ENCODE measurements at regions not wholly inside any gene's neighbourhood (a gene's known extent, or its start where the extent isn't known, plus 50 kb on each side); places are given as distances from the start of the nearest gene placed in this dataset.

DNA sequence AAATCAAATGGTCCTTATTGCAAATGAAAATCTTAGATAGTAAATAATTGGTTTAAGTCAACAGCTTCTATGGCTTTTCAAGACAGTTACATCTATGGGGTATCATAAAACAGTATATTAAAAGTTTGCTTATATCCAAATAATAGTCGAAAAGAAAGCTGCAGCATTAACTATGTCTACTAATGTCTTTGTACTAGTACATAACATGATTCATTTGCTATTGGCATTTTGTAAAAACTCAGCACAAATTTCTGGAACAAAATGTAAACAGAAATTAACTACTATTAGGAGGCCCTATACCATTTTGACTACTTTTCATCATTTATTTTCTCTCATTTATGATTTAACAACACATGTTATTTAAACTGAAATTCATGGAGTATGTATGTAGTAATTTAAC is 1435.2 kb upstream of the PRR20A start:
- Histone ChIP-seq H3K79me2 (ENCODE audit: low read length) (no peaks in the 10 kb centered on the region), H3K27me3 (ENCODE audit: low read length) (no peaks in the 10 kb centered on the region), H3K4me2 (ENCODE audit: low read length) (no peak overlapping the region), H3K4me1 (ENCODE audit: insufficient read depth, low read length) (no peaks in the 10 kb centered on the region), H3K9ac (ENCODE audit: low read length) (no peak overlapping the region), H3F3A (ENCODE audit: low read length, unreplicated experiment) (no peaks in the 10 kb centered on the region), H3K9me2 (replicated peaks; ENCODE audit: low read length) (no peaks in the 10 kb centered on the region), H3K9me3 (ENCODE audit: low read length) (no peaks in the 10 kb centered on the region), H3K4me3 (ENCODE audit: low read length) (no peak overlapping the region), H4K20me1 (ENCODE audit: low read length) (no peaks in the 10 kb centered on the region), H2AFZ (ENCODE audit: low read length) (no peak overlapping the region), H3K36me3 (ENCODE audit: low read depth, low read length) (no peaks in the 10 kb centered on the region), H3K27ac (ENCODE audit: low read length) (no peak overlapping the region)
- BruUV-seq (replicated peaks): no TSS peak
- DNase-seq: no peak
- intact Hi-C loops (cut with micrococcal nuclease): no loop called here
- CTCF ChIA-PET: no interaction called here
- ATAC-seq: no peak
- TF ChIP-seq EZH2 (IDR thresholded peaks at IDR 0.05; ENCODE audit: low read length, unreplicated experiment): no peak
- TF ChIP-seq EZH2phosphoT487 (IDR thresholded peaks at IDR 0.05; ENCODE audit: borderline replicate concordance, low read length): no peak
- TF ChIP-seq, protein P1, sequence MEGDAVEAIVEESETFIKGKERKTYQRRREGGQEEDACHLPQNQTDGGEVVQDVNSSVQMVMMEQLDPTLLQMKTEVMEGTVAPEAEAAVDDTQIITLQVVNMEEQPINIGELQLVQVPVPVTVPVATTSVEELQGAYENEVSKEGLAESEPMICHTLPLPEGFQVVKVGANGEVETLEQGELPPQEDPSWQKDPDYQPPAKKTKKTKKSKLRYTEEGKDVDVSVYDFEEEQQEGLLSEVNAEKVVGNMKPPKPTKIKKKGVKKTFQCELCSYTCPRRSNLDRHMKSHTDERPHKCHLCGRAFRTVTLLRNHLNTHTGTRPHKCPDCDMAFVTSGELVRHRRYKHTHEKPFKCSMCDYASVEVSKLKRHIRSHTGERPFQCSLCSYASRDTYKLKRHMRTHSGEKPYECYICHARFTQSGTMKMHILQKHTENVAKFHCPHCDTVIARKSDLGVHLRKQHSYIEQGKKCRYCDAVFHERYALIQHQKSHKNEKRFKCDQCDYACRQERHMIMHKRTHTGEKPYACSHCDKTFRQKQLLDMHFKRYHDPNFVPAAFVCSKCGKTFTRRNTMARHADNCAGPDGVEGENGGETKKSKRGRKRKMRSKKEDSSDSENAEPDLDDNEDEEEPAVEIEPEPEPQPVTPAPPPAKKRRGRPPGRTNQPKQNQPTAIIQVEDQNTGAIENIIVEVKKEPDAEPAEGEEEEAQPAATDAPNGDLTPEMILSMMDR (conservative IDR thresholded peaks at IDR 0.05; ENCODE audit: low read depth, low read length): no peak
- POLR2A ChIA-PET (ENCODE audit: unreplicated experiment): no interaction called here

GRCh38 chr13:55705971-55706370 is 1434.7 kb upstream of the PRR20A start:
- ChIA-PET CTCF (no interaction called here), POLR2A (ENCODE audit: unreplicated experiment) (no interaction called here)
- intact Hi-C loops (cut with micrococcal nuclease): no loop called here
- no peak overlapping the region for H3K27ac ChIP-seq (ENCODE audit: low read length)
- no peaks in the 10 kb centered on the region for H3K27me3 ChIP-seq (ENCODE audit: low read length)
- H3K79me2 ChIP-seq (ENCODE audit: low read length): no peaks in the 10 kb centered on the region
- BruUV-seq (replicated peaks): no TSS peak
- H3K4me3 ChIP-seq (ENCODE audit: low read length): no peak overlapping the region
- H4K20me1 ChIP-seq (ENCODE audit: low read length): no peaks in the 10 kb centered on the region
- H3K4me2 ChIP-seq (ENCODE audit: low read length): no peak overlapping the region
- H3K9me3 ChIP-seq (ENCODE audit: low read length): no peaks in the 10 kb centered on the region
- H3F3A ChIP-seq (ENCODE audit: low read length, unreplicated experiment): no peaks in the 10 kb centered on the region
- no peak overlapping the region for H3K9ac ChIP-seq (ENCODE audit: low read length)
- no peaks in the 10 kb centered on the region for H3K36me3 ChIP-seq (ENCODE audit: low read depth, low read length)
- DNase-seq (no peak), ATAC-seq (no peak)
- H3K4me1 ChIP-seq (ENCODE audit: insufficient read depth, low read length): no peaks in the 10 kb centered on the region
- TF ChIP-seq, protein P1 (conservative IDR thresholded peaks at IDR 0.05; ENCODE audit: low read depth, low read length): no peak
- TF ChIP-seq EZH2 (IDR thresholded peaks at IDR 0.05; ENCODE audit: low read length, unreplicated experiment) (no peak), EZH2phosphoT487 (IDR thresholded peaks at IDR 0.05; ENCODE audit: borderline replicate concordance, low read length) (no peak)
- no peaks in the 10 kb centered on the region for H3K9me2 ChIP-seq (replicated peaks; ENCODE audit: low read length)
- H2AFZ ChIP-seq (ENCODE audit: low read length): no peak overlapping the region

- DNase-seq (no peak), ATAC-seq (no peak)
- Histone ChIP-seq H3K9me3 (ENCODE audit: low read length) (no peaks in the 10 kb centered on the region), H3K4me2 (ENCODE audit: low read length) (no peak overlapping the region), H3K79me2 (ENCODE audit: low read length) (no peaks in the 10 kb centered on the region), H3K27ac (ENCODE audit: low read length) (no peak overlapping the region), H3K36me3 (ENCODE audit: low read depth, low read length) (no peaks in the 10 kb centered on the region), H3K9me2 (replicated peaks; ENCODE audit: low read length) (no peaks in the 10 kb centered on the region), H3K4me3 (ENCODE audit: low read length) (no peak overlapping the region), H3K9ac (ENCODE audit: low read length) (no peak overlapping the region), H3F3A (ENCODE audit: low read length, unreplicated experiment) (no peaks in the 10 kb centered on the region), H3K27me3 (ENCODE audit: low read length) (no peaks in the 10 kb centered on the region), H3K4me1 (ENCODE audit: insufficient read depth, low read length) (no peaks in the 10 kb centered on the region), H2AFZ (ENCODE audit: low read length) (no peak overlapping the region), H4K20me1 (ENCODE audit: low read length) (no peaks in the 10 kb centered on the region)
- POLR2A ChIA-PET (ENCODE audit: unreplicated experiment): no interaction called here
- BruUV-seq (replicated peaks): no TSS peak
- CTCF ChIA-PET: no interaction called here
- intact Hi-C loops (cut with micrococcal nuclease): no loop called here
- TF ChIP-seq EZH2phosphoT487 (IDR thresholded peaks at IDR 0.05; ENCODE audit: borderline replicate concordance, low read length) (no peak), EZH2 (IDR thresholded peaks at IDR 0.05; ENCODE audit: low read length, unreplicated experiment) (no peak)
- TF ChIP-seq, protein P1 (conservative IDR thresholded peaks at IDR 0.05; ENCODE audit: low read depth, low read length): no peak
These were observed 1426.6 kb upstream of the PRR20A start for GRCh38 chr13:55714120-55714519.

All from PC-3 (cell line).